ENCODE measurements at regions not wholly inside any gene's neighbourhood (a gene's known extent, or its start where the extent isn't known, plus 50 kb on each side); places are given as distances from the start of the nearest gene placed in this dataset.
"Not testable (repeated sequence)": the region's sequence is repeated elsewhere in the genome, so short reads cannot be mapped to it uniquely, and the experiment has no call there.

DNA sequence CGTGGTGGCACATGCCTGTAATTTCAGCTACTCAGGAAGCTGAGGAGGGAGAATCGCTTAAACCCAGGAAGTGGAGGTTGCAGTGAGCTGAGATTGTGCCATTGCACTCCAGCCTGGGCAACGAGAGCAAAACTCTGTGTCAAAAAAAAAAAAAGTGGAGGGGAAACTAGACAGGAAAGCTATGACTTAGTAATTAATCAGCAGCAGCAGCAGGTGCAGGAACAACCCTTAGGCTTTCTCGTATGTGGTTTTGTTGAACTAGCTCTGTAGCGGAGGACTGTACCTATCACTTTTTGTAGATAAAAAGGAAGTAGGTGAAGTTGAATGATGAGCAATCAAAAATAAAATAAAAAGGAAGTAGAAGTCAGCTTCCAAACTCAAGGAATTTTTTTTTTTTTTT is 76.9 kb upstream of the KMT2C start:
- no peak for DNase-seq
- intact Hi-C loops (cut with DNase I), result no loop called here

DNA sequence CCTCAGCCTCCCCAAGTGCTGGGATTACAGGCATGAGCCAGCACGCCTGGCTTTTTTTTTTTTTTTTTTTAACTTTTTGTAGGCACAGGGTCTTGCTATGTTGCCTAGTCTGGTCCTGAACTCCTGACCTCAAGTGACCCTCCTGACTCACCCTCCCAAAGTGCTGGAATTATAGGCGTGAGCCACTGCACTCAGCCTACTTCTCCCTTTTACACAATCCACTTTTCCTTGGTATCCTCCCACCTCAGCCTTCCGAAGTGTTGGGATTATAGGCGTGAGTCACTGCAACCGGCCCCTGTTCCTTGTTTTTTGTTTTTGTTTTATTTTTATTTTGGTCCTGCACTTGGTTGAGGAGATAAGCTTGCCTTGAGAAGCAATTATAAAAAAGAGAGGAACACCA is 75.9 kb upstream of the KMT2C start:
- intact Hi-C loops (cut with DNase I), result no loop called here

DNA sequence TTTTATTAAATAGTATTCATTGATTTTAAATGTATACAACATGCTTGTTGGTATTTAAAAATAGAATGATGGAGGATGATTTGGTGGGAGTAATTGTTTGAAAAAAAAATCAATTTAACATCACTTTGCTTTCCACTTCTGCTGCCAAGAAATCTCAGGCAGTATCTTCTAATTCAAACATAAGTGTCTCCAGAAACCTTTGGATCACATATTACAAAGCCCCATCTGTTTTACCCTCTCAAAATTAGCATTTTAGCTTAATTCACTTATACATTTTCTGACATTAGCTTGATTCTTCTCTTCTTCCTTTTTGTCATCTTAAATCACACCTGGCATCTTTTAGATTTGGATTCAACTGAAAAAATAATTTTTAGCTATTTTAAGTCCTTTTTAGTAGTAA is 72.9 kb upstream of the KMT2C start:
- intact Hi-C loops (cut with DNase I), result no loop called here
- no peak for DNase-seq

More for the DNA sequence above, 75.9 kb upstream of the KMT2C start:
- no peak for DNase-seq

DNA sequence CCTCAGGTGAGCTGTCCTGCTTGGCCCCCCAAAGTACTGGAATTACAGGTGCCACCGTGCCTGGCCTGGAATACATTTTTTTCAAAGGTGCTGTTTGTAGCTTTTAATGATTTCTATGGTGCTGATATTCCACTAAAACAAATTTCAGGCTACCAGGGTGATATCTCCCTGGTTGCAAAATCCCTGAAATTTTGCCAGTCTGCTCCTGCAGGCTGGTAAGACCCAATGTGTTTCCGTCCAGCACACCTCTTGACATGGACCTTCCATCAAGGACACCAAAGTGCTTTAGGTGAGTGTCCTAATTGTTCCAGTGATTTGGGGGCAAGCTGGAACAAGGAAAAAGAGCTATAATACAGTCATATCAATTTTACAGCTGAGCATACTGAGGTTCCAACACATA is 69.8 kb upstream of the KMT2C start:
- intact Hi-C loops (cut with DNase I), result no loop called here

DNA sequence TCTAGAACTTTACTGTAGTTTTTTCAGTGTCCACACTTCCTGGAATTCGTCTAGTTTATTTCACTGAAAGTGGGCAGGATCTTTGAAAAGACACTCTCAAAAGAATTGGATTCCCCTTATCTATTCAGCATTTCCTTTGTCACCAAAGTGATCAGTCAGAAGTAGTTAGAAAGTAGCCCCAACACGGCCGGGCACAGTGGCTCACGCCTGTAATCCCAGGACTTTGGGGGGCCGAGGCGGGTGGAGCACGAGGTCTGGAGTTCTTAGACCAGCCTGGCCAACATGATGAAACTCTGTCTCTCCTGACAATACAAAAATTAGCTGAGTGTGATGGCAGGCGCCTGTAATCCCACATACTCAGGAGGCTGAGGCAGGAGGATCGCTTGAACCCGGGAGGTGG is 69.0 kb upstream of the KMT2C start:
- intact Hi-C loops (cut with DNase I), result no loop called here

More for the DNA sequence above, 69.8 kb upstream of the KMT2C start:
- no peak for DNase-seq

DNA sequence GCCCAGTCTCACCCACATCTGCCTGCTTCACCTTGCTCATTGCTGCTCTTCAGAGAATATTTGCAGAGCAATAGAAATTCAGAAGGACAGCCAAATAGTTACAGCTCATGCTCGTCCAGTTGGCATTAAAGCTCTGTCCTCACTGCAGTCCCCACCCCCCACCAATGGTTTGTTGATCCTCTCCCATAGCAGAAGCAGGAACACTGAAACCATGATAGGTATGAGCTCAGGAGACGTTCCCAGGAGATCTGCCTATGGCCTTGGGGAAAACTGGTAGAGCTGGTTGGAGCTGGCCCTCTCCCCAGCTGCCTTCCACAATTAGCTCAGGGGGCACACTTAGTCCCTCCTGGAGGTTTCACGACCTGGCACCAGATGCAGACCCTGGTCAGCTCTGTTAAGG is 68.6 kb upstream of the KMT2C start:
- intact Hi-C loops (cut with DNase I), result no loop called here
- no peak for DNase-seq

More for the DNA sequence above, 69.0 kb upstream of the KMT2C start:
- DNase-seq, result no peak

DNA sequence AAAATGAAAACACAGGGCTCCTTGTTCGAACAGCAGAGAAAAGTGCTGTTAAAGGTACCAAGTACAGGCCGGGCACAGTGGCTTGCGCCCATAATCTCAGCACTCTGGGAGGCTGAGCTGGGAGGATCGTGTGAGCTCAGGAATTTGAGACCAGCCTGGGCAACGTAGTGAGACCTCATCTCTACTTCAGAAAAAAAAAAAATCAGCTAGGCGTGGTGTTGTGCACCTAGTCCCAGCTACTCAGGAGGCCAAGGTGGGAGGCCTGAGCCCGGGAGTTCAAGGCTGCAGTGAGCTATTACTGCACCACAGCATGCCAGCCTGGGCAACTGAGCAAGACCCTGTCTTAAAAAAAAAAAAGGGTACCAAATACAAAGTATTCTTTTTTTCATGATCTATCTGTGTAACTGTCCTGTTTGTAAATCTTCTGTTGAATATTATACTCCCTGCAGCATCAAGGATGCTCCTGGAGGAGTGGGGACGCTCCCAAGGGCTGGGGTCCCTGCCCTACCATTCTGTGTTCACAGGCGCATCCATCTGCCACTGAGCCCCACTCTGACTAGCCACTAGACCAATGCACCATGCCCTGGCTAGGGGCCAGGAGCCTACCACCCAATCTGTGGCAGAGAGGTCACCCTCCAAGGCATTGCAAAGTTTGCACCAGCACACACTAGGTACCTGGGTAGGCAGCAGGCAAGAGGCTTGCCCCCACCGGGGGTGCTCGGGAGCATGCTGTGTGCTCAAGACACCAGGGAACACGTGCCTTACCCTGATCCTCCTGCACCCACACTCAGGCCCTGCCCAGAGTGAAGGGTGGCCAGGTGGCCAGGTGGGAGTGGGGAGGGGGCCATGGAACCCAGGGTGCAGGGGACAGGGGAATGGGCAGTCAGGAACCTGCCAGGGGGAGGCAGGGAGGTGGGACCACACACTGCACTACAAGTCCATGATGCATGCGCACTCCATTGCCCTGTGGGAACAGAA is 67.3 kb upstream of the KMT2C start:
- intact Hi-C loops (cut with DNase I), result no loop called here
- no peak for DNase-seq

DNA sequence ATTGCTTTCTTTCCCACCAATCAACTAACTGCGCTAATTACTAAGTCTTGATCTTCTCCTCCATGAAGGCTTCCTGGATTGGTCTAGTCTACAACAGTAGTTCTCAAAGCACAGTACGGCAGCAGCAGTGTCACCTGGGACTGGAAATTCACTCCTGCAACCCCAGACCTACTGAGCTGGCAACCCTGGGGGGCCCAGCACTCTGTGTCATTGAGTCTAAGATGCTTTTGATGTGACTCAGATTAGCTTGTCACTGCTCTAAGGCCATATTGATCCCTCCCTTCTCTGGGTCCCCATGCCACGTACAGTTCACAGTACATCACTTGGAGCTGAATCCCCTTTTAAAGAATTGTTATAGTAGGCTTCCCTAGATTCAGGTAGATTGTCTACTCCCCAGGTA is 65.7 kb upstream of the KMT2C start:
- no peak for DNase-seq
- intact Hi-C loops (cut with DNase I), result no loop called here

DNA sequence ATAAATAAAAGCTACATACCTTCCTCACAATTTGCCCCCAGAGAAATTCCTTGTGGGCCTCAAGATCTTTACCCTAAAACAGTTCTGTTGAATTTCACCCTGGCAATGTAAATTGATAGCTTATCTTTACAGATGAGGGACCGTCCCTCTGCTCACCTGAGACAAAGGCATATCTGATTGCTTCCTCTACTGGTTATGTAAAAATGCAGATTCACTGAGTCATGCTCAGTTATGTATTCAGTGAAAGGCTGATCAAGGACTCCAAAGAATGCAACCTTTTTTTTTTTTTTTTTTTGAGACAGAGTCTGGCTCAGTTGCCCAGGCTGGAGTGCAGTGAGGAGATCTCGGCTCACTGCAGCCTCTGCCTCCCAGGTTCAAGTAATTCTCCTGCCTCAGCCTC is 64.2 kb upstream of the KMT2C start:
- intact Hi-C loops (cut with DNase I), result not testable (repeated sequence)
- peak in 1 of 42 donors; percentile 9 for DNase-seq

DNA sequence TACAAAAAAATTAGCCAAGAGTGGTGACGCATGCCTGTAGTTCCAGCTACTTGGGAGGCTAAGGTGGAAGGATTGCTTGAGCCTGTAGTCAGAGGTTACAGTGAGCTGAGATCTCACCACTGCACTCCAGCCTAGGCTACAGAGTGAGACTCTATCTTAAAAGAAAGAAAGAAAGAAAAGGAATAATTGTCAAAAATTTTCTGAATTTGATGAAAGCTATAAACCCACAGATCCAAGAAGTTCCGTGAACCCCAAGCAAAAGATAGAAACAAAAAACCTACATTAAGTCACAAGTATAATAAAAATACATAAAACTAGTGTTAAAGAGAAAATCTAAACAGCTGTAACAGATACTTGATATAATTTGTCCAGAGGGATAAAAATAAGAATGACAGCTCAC is 60.1 kb upstream of the KMT2C start:
- DNase-seq, result no peak

DNA sequence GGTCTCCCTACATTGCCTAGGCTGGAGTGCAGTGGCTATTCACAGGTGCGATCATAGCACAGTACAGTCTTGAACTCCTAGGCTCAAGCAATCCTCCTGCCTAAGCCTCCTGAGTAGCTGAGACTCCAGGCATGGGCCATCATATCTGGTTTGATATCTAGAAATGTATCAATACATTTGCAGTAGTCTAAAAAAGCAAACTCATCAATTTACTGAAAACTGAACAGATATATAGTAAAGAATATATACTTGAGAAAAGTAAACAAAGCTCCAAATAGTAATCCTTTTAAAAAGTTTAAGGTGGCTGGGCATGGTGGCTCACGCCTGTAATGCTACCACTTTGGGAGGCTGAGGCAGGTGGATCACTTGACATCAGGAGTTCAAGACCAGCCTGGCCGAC is 57.1 kb upstream of the KMT2C start:
- no peak for DNase-seq
- intact Hi-C loops (cut with DNase I), result no loop called here

More for the DNA sequence above, 60.1 kb upstream of the KMT2C start:
- intact Hi-C loops (cut with DNase I), result no loop called here

DNA sequence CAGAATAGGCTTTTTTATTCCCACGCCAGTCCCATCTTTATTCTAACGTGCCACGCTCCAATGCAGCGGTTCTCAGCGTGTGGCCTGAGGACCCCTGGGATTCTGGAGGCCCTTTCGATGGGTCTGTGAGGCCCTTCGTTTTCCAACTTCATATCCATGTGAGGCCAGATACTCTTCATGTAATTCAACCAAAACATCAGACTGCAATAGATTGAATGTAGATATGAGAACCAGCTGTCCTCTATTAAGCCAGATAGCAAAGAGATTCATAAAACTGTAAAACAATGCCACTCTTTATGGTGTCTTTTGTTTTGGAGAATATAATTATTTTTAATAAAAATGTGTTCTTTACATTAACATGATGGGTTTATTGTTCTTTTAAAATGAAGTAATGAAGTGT is 53.2 kb upstream of the KMT2C start:
- DNase-seq, result no peak
- intact Hi-C loops (cut with DNase I), result no loop called here

DNA sequence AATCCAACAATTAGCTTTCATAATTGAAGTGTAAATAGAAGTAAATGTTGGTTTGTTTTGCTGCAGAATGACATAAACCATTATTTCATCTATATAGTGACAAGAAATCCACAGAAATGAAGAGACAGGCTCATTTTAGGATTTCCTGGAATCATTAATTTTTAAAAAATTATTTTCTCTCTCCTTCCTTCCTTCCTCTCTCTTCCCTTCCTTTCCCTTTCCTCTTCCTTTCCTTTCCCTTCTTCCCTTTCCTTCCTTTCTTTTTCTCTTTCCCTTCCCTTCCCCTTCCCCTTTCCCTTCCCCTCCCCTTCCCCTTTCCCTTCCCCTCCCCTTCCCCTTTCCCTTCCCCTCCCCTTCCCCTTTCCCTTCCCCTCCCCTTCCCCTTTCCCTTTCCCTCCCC is 51.2 kb upstream of the KMT2C start:
- DNase-seq, result no peak
- intact Hi-C loops (cut with DNase I), result no loop called here

DNA sequence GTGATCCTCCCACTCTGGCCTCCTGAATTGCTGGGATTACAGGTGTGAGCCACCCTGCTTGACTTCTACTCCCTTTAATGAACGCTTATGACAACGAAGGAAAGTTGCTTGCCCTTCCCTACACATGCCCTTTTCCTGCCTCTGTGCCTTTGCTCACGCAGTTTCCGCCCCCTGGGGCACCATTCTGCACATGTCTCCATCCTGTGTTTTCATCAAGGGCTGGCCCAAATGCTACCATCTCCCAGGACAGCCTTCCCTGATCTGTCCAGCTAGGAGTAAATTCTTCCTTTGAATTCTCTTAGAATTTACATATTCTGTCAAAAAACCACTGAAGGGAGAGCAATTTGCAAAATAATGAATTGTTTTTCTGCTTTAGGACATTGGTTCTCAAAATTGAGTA is 50.0 kb upstream of the KMT2C start:
- no peak for DNase-seq
- intact Hi-C loops (cut with DNase I), result no loop called here
